HG02840 (cell line): ENCODE measurements at regions not wholly inside any gene's neighbourhood (a gene's known extent, or its start where the extent isn't known, plus 50 kb on each side); places are given as distances from the start of the nearest gene placed in this dataset.
A peak's percentile ranks its signal among the peaks of the same experiment; 100 is the strongest.
"Not testable (repeated sequence)": the region's sequence is repeated elsewhere in the genome, so short reads cannot be mapped to it uniquely, and the experiment has no call there.

Experiments
- ATAC-seq: cut with Tn5 transposase; IDR thresholded peaks from one replicate; pipeline ENCODE4 v1.9.1; 2021; ENCODE audit warnings: mild to moderate bottlenecking, moderate library complexity, moderate number of reproducible peaks; ENCODE audit not compliant: unreplicated experiment, low FRiP score

GRCh38 chr2:20499387-20499786 lies 52.5 kb downstream of the RHOB start:
- no peak for ATAC-seq

- no peak for ATAC-seq
These were observed 55.1 kb downstream of the RHOB start for GRCh38 chr2:20501974-20502373.

GRCh38 chr2:20502496-20502895 lies 55.6 kb downstream of the RHOB start:
- not testable (repeated sequence) for ATAC-seq

- no peak for ATAC-seq
These were observed 57.3 kb downstream of the RHOB start for GRCh38 chr2:20504174-20504573.

GRCh38 chr2:20506201-20506685 lies 59.4 kb downstream of the RHOB start:
- ATAC-seq, result no peak

GRCh38 chr2:20507166-20507692 lies 60.4 kb downstream of the RHOB start:
- peak; percentile 99 for ATAC-seq

GRCh38 chr2:20507711-20508110 lies 60.8 kb downstream of the RHOB start:
- ATAC-seq, result no peak

- ATAC-seq, result no peak
These were observed 62.5 kb downstream of the RHOB start for GRCh38 chr2:20509301-20509769.

GRCh38 chr2:20509770-20510490 lies 63.1 kb downstream of the RHOB start:
- ATAC-seq, result no peak

- no peak for ATAC-seq
These were observed 64.3 kb downstream of the RHOB start for GRCh38 chr2:20511130-20511529.

- ATAC-seq, result no peak
These were observed 65.3 kb downstream of the RHOB start for GRCh38 chr2:20512061-20512605.

- ATAC-seq, result no peak
These were observed 67.1 kb downstream of the RHOB start for GRCh38 chr2:20513946-20514345.

GRCh38 chr2:20514596-20515269 lies 67.9 kb downstream of the RHOB start:
- no peak for ATAC-seq

GRCh38 chr2:20515290-20516220 lies 68.7 kb downstream of the RHOB start:
- no peak for ATAC-seq

GRCh38 chr2:20516291-20516645 lies 69.4 kb downstream of the RHOB start:
- ATAC-seq, result no peak

GRCh38 chr2:20516646-20517341 lies 69.9 kb downstream of the RHOB start:
- ATAC-seq, result peak; percentile 82

- ATAC-seq, result no peak
These were observed 72.4 kb downstream of the RHOB start for GRCh38 chr2:20519309-20519708.

- ATAC-seq, result no peak
These were observed 73.3 kb downstream of the RHOB start for GRCh38 chr2:20520128-20520527.

- ATAC-seq, result no peak
These were observed 74.3 kb downstream of the RHOB start for GRCh38 chr2:20521193-20521592.
